Esophagus squamous epithelium (tissue), 4 donors: ENCODE measurements at regions not wholly inside any gene's neighbourhood (a gene's known extent, or its start where the extent isn't known, plus 50 kb on each side); places are given as distances from the start of the nearest gene placed in this dataset.

Experiments
- CTCF ChIP-seq, 6 experiments: fragments of 450-650 bp in 4 of 6; fragments of 200-600 bp in 2 of 6; sonication (generic) in 2 of 6; IDR thresholded peaks; one replicate each; pipeline ENCODE4 v1.5.1; 2016 to 2019; ENCODE audit warnings: antibody characterized with exemption in 6 of 6, mild to moderate bottlenecking in 4 of 6, moderate library complexity in 4 of 6
- POLR2A ChIP-seq, 4 donors: fragments of 450-650 bp; IDR thresholded peaks; one replicate each; pipeline ENCODE4 v1.6.1; 2017; ENCODE audit warnings: antibody characterized with exemption in 4 of 4, mild to moderate bottlenecking in 4 of 4, moderate library complexity in 3 of 4

- TF ChIP-seq CTCF (IDR thresholded peaks at IDR 0.05) (no peak), POLR2A (IDR thresholded peaks at IDR 0.05) (no peak)
Observed at GRCh38 chr7:109235316-109235715, 665.6 kb downstream of the DNAJB9 start.
